ENCODE measurements at regions not wholly inside any gene's neighbourhood (a gene's known extent, or its start where the extent isn't known, plus 50 kb on each side); places are given as distances from the start of the nearest gene placed in this dataset.
"Not testable (repeated sequence)": the region's sequence is repeated elsewhere in the genome, so short reads cannot be mapped to it uniquely, and the experiment has no call there.

DNA sequence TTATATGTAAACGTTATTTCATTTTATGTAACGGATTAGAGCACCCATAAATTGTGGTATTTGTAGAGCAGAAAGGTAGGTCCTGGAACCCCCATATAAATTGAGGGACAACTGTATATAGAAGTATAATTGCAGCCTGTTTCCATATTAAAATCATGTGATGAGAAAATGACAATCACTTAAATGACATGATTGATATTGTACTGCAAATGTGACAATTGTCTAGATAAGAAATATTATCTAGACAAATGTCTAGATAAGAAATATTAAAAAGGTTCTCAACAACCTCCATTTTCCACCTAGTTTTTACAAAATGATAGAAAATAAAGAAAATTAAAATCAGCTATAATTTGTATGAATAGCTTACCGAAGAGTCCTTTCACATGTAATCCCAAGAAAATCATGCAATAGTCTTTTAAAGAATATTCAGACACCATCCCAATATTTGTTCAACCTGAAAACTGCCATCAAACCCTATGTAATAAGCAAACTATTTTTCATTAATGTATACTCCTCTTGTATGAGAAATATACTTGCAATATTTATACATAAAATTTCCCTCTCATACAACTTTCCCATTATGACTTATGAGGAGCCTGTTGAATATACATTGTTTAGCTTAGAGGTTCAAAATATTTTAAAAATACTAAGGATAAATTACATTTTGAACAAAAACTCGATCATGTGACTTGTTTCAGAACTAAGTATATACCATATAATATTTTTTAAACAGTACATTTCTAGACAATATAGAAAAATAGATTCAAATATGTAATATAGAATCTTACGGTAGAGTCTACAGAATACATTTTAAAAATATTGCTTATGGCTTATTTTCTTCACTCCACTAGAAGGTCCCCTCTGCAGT lies 153.2 kb downstream of the CRPPA start:
- no peak for DNase-seq (ENCODE audit: low read depth in 2 of 3, low spot score in 1 of 3)

DNA sequence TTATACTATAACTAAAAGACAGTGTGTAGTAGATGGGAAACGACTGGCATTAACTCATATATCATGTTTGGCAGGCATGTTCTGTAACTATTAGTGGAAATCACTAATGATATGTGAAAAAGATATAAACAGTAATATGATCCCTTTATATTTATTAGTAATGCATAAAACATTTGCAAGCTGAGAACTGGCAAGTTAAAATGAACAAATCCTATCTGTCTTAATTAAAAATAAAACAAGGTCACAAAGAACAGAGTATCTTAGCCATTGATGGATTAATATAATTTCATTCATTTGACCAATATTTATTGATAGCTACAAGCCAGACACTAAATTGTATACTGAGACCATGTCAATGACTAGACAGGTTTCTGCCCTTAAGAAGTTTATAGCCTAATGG lies 154.5 kb downstream of the CRPPA start:
- DNase-seq (ENCODE audit: low read depth in 2 of 3, low spot score in 1 of 3): no peak

- not testable (repeated sequence) for DNase-seq (ENCODE audit: low read depth in 2 of 3, low spot score in 1 of 3)
These were observed 154.9 kb downstream of the CRPPA start for GRCh38 chr7:16266470-16266869.

GRCh38 chr7:16265863-16266458 lies 155.4 kb downstream of the CRPPA start:
- DNase-seq (ENCODE audit: low read depth in 2 of 3, low spot score in 1 of 3): no peak

DNA sequence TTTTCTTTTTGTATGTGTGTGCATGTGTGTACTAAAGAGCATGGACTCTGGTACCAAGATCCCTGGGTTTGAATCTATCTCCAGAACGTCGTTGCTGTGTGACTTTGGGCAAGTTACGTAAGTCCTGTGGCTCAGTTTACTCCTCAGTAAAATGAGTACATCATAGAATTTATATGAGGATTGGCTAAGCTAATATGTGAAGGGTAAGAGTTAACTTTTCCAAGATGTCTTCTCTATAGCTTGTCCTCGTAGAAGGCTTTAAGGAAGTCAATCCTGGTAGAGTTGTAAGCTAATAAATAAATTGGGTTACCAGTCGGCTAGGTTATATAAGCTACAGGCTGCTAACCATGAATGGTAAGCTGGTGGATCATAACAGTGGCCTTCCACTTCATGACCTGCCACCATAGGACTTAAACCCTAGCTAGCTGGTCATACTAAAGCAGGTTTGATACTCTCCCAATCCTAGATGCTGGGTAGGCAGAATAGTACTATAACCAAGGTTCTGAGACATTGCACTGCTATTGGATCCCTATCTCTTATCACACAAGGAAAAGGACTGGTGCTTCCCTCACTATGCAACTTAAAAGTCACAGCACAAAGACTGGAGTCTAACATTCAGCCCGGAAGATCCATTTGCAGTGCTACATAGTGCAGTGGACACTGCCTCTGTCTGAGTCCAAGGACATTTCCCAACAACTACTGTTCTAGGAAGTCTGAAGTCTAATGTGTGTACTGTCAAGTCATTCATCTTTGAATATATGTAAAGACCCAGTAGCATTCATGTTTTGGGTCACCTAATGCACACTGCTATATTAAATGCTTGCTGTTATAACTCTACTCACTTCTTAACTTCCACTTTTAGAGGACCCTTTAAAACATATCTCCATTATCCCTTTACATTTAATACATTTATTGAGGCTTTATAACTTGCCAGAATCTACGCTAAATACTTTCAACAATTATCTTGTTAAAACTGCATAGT lies 156.2 kb downstream of the CRPPA start:
- no peak for DNase-seq (ENCODE audit: low read depth in 2 of 3, low spot score in 1 of 3)

DNA sequence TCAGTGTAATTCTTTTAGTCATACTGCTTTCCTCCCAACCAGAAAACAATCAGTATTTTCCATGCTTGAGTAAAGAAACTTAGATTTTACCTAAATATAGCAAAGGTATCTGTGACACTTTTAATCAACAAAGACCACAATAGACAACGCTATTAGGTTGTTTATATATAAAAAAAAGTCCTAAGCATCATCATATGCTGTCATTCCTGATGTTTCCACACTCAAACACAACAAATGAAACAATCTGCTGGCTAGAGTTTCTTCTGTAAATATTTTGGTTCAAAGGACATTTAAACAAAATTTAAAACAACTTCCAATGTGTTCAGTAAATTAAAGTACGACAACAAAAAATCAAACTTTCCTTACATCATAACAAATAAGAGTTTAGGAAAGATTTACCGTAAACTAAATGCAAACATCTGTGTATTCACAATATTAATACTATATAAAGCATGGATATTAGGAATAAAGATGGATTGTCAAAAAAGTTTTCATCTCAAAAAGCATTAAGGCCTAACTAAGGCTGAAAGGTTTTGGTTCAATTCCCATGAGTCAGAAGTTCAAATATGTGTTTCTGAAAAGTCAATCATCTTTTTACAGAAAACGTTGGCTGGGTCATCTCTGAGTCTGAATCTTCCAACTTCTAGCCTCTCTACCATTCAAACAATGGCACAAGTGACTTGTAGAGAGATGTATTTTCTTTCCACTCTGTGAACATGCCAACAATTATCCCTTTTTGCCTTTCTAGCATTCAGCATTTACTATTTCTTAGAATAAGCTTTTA lies 157.1 kb downstream of the CRPPA start:
- no peak for DNase-seq (ENCODE audit: low read depth in 2 of 3, low spot score in 1 of 3)

GRCh38 chr7:16263377-16263776 lies 158.0 kb downstream of the CRPPA start:
- DNase-seq (ENCODE audit: low read depth in 2 of 3, low spot score in 1 of 3): not testable (repeated sequence)

DNA sequence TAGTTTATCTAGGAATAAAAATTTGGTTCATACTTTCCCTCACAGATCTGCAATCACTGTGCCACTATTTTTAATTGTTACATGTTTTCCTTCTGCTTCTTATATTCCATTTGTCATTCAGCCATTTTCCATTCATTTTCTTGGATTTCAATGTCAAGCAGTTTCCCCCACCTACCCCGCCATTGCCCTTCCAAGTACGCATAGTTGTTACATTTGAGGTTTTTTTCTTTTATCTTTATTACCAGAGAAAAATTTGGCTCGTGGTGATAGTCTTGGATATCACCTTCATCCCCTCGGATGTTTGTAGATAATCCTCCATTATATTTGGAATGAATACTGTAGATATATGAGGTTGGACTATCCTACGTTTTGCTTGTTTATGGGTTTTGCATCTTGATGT lies 159.7 kb downstream of the CRPPA start:
- DNase-seq (ENCODE audit: low read depth in 2 of 3, low spot score in 1 of 3): no peak

GRCh38 chr7:16261100-16261499 lies 160.2 kb downstream of the CRPPA start:
- DNase-seq (ENCODE audit: low read depth in 2 of 3, low spot score in 1 of 3): no peak

DNA sequence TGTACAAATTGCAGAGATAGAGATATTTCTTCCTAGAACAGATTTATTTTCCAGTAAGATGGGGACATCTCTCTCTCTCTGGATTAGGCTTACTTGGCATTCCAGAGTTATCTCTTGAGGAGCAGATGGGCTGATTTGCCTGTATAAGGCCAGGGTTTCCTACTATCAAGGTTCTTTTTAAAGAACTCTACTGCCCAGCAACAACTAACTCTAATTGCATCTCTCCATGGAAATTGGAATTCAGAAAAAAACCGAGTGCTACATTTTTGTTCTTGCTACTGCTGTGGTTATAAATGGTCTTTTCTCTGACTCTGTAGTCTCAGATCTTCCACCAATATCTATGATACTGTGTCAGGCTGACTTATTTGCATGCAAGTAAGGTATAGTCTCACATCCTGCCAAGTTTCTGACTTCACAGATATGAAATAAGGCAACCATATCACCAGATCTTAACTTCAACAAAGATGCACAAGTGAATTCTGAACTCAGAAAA lies 161.1 kb downstream of the CRPPA start:
- no peak for DNase-seq (ENCODE audit: low read depth in 2 of 3, low spot score in 1 of 3)

DNA sequence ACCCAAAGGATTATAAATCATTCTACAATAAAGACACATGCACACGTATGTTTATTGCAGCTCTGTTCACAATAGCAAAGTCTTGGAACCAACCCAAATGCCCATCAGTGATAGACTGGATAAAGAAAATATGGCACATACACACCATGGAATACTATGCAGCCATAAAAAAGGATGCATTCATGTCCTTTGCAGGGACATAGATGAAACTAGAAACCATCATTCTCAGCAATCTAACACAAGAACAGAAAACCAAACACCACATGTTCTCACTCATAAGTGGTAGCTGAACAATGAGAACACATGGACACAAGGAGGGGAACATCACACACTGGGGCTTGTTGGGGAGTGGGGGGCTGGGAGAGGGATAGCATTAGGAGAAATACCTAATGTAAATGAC lies 164.9 kb downstream of the CRPPA start:
- not testable (repeated sequence) for DNase-seq (ENCODE audit: low read depth in 2 of 3, low spot score in 1 of 3)

DNA sequence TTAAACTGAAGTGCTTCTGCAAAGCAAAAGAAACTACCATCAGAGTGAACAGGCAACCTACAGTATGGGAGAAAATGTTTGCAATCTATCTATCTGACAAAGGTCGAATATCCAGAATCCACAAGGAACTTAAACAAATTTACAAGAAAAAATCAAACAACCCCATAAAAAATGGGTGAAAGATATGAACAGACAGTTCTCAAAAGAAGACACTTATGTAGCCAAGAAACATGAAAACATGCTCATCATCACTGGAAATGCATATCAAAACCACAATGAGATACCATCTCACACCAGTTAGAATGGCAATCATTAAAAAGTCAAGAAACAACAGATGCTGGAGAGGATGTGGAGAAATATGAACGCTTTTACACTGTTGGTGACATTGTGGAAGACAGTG lies 165.4 kb downstream of the CRPPA start:
- DNase-seq (ENCODE audit: low read depth in 2 of 3, low spot score in 1 of 3): not testable (repeated sequence)

DNA sequence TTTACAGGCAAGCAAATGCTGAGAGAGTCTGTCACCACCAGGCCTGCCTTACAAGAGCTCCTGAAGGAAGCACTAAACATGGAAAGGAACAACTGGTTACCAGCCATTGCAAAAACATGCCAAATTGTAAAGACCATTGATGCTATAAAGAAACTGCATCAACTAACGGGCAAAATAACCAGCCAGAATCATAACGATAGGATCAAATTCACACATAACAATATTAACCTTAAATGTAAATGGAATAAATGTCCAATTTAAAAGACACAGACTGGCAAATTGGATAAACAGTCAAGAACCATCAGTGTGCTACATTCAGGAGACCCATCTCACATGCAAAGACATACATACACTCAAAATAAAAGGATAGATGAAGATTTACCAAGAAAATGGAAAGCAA lies 170.7 kb downstream of the CRPPA start:
- DNase-seq (ENCODE audit: low read depth in 2 of 3, low spot score in 1 of 3): not testable (repeated sequence)

DNA sequence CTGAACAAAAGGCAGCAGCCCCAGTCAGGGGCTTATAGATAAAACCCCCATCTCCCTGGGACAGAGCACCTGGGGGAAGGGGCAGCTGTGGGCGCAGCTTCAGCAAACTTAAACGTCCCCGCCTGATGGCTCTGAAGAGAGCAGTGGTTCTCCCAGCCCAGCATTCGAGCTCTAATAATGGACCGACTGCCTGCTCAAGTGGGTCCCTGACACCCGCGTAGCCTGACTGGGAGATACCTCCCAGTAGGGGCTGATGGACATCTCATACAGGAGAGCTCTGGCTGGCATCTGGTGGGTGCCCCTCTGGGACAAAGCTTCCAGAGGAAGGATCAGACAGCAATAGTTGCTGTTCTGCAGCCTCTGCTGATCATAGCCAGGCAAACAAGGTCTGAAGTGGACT lies 172.1 kb downstream of the CRPPA start:
- not testable (repeated sequence) for DNase-seq (ENCODE audit: low read depth in 2 of 3, low spot score in 1 of 3)

- DNase-seq (ENCODE audit: low read depth in 2 of 3, low spot score in 1 of 3): not testable (repeated sequence)
These were observed 172.8 kb downstream of the CRPPA start for GRCh38 chr7:16248556-16248955.

DNA sequence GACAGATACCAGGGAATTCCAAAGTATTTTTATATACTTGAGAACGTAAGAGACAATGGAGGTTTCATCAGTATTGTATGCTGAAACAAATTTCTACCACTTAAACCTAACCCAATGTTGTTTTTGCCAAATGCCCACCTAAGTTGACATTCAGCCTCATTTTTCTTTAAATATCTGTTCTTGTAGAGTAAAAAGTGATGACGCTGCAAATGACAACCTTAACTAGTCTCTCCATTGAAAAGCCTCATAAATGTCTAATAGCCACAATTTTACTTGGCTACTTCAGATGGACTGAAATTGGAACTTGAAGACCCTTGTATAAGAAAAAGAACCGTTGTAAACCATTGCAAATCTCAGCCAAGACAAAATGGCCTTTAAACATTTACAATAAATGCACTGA lies 176.9 kb downstream of the CRPPA start:
- no peak for DNase-seq (ENCODE audit: low read depth in 2 of 3, low spot score in 1 of 3)

DNA sequence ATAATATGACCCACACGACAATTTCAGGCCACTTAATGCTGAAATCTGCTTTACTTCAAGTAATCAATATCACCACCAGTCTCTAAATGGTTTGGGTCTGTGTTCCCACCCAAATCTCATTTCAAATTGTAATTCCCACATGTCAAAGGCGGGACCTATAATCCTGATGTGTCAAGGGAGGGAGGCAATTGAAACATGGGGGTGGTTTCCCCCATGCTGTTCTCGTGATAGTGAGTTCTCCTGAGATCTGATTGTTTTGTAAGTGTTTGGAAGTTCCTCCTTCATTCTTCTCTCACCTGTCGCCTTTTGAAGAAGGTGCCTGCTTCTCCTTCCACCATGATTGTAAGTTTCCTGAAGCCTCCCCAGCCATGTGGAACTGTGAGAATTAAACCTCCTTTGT lies 178.4 kb downstream of the CRPPA start:
- DNase-seq (ENCODE audit: low read depth in 2 of 3, low spot score in 1 of 3): no peak

GRCh38 chr7:16241017-16241416 lies 180.3 kb downstream of the CRPPA start:
- no peak for DNase-seq (ENCODE audit: low read depth in 2 of 3, low spot score in 1 of 3)

DNA sequence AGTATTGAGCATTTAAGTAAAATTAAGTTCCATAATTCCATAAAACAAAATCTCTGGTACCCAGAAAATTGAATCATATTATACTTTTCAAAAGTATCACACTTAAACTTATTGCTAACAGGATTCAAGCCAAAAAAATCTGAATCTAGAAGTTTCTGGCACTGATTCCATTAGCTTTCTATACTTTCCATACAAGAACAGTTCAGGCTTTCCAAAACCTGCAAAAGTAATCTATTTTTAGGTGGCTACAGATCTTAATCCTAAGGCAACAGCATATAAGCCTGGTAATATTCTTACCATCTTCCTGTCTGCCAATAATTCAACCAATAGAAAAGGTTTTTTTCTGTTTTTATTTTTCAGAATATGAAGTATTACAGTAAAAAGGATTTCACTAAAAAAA lies 185.0 kb downstream of the CRPPA start:
- DNase-seq (ENCODE audit: low read depth in 2 of 3, low spot score in 1 of 3): no peak

All from stimulated activated CD4-positive, alpha-beta T cell treated with anti-CD3 and anti-CD28 coated beads, Interleukin-12 subunit alpha, Interleukin-12 subunit beta, amount 100 ng/mL, for 48 hours (primary cell).